UCSD-AML1 (cell line): ENCODE measurements at regions not wholly inside any gene's neighbourhood (a gene's known extent, or its start where the extent isn't known, plus 50 kb on each side); places are given as distances from the start of the nearest gene placed in this dataset.
"Not testable (repeated sequence)": the region's sequence is repeated elsewhere in the genome, so short reads cannot be mapped to it uniquely, and the experiment has no call there.

Experiments
- DNase-seq: peaks from one replicate; lab custom pipeline; 2025; ENCODE audit not compliant: unreplicated experiment; lab: John Stamatoyannopoulos, UW

DNA sequence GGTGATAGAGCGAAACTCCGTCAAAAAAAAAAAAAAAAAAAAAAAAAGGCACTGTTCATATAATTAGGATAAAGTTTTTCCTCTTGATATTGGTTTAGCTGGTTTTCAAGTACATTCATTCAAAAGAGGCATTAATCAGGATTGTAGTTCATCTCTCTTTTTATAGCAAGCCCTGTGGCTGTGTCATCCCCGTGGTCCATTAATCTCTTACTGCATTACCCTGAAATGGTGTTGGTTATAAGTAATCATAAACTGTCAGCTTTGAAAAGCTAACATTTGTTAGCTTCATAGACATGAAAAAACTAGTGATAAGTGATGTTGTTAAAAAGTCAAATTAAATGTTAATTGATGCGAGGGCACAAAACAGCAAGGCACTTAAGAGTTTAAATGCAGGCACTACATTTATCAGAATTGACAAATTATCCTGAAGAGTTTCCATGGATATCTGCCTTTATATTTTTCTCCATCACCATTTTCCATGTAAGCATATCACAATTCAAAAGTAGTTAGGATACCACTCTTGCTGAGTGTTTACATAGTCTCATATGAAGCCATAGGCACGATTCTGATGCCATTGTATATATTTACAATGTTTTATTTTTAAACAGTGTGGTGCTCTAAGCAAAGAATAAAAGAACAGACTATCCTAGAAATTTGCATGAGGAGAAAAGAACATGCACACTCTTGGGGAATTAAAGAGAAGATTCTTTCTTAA lies 193.1 kb downstream of the OTOL1 start:
- DNase-seq: no peak

DNA sequence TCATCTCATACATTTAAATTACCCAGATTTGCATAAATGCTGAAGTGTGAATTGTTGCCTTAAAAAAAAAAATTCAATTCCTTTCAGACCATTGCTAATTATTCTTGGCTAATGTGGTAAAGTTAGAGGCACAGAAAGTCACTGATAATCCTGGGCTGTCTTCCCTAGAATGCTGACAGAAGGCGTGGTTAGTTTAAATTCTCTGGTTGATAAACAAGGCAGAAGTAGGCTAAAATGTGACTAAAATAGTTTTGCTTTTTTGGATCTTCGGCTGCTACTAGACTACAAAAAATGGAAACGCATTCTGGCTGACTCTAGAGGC lies 193.7 kb downstream of the OTOL1 start:
- DNase-seq: no peak

DNA sequence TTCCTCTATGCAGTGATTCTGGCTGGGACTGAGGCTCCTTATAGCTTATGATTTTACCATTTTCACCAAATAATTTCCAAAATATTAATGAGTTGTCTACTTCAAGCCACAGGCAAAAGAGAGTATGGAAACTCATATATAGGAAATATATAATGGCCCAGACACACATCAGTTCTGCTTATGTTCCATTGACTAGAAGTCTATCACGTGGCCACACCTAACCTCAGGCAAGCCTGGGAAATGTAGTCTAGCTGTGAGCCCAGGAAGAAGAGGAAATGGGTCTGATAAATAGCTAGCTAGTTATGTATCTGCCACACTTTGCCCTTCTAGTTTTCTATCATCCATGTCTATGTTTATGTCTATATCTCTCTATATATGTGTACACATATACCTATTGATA lies 195.1 kb downstream of the OTOL1 start:
- no peak for DNase-seq

DNA sequence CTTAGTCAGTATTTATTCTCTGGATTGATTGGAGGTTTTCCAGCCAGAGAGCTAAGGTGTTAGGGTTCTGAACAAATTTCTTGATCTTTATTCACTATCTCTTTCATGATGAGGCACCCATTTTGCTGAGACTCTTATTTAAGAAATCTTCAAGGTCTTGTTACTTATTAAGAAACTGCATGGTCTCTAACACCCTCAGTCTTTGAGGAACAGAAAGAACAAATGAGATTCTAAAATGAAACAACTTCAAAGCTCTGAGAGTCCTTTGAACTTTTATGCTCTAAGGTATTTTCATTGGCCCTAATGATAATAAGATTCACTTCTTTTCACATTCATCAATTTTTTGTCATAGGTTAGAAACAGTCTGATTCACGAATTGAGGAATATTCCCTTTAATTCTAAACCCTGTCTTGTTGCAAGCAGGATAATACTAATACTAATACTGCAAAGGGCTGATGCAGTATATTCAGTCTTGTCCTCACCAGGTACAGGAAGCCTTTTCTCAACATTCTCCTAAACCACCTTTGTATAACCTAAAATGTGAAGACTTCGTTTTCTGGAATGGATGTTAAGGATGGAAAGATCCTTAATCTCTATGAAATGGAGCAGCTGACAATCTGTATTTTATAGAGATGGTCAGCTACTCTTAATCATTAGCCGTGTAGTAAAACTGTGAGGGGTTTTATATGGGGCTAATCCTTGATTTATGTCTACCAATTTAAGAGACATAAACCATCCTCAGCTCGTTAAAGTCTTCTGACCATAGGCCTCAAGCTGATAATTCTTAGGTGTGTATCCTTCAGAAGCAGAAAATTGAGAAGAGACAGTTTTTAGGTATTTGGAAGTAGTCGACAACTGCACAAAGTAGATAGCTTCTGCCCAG lies 198.3 kb downstream of the OTOL1 start:
- no peak for DNase-seq

DNA sequence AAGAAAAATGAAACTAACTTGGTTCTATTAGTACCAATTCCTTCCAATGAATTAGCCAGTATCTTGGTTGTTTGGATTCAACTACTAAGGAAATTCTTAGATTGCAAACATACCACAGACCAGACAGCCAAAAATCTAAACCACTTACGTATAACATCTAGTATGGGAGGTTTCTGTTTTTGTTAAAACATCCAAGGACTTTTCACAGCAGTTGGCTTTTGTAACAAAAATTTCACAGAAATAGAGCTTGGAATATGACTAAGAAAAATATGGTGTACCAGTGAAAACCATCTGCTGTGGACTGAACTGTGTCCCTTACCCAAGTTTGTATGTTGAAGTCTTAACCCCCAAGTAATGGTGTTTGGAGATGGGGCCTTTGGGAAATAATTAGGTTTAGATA lies 199.2 kb downstream of the OTOL1 start:
- DNase-seq: no peak

DNA sequence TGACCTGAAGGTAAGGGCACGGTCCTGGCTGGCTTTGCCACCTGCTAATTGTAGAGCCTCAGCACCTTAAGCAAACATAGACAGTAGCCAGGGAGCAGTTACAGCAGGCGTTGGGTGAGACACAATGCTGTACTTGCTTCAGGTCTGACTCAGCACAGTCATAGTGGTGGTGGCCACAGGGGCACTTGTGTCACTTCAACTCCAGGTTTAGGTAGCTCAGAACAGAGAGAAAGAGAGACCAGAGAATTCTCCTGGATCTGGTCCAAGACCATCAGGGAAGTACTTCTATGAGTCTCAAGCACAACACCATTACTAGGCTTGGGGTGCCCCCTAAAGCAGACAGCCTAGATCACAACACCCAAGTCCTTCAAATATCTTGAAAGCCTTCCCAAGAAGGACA lies 204.4 kb downstream of the OTOL1 start:
- no peak for DNase-seq

- not testable (repeated sequence) for DNase-seq
Measured at GRCh38 chr3:161707253-161707652, 210.6 kb downstream of the OTOL1 start.

DNA sequence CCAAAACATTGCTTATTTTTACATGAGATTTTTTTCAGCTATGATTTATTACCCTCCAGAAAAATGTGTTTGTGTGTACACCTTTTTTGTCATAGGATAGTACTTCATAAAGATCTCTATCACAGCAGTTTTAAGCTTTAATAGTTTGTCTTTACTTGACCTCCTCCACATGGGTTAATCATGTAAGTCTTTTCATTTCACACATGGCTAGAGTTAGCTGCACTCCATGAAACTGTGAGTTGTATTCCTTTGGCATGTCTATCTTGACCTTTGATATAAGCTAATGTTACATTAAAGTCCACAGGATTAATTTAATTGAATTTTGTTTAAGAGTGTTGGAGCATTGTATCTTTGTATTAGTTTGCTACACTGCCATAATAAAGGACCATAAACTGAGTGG lies 217.1 kb downstream of the OTOL1 start:
- DNase-seq: no peak

DNA sequence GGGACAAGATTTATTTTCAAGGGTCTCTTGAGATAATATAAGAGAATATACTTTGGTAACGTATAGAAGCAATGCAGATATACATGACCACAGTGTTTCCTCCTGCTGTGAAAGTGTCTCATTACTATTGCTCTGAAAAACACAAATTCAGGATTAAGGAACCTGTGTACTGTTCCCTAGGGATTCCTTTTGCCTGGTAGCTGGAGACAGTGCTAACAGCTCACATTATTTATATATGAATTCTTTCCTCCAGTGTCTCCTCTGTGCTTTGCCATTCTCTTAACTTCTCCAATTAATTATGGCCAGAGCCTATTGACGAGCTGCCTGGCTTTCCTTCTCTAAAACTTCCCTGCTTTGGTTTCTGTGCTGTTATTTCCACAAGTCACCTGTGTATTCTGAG lies 235.4 kb downstream of the OTOL1 start:
- no peak for DNase-seq

- DNase-seq: no peak
Measured at GRCh38 chr3:161737171-161737570, 240.6 kb downstream of the OTOL1 start.

GRCh38 chr3:161740421-161740820 lies 243.8 kb downstream of the OTOL1 start:
- no peak for DNase-seq

DNA sequence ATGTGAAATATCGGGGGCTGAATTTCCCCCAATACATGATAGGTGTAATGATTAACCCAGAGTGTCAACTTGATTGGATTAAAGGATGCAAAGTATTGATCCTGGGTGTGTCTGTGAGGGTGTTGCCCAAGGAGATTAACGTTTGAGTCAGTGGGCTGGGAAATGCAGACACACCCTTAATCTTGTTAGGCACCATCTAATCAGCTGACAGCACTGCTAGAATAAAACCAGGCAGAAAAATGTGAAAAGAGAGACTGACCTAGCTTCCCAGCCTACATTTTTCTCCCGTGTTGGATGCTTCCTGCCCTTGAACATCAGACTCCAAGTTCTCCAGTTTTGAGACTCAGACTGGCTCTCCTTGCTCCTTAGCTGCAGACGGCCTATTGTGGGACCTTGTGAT lies 247.8 kb downstream of the OTOL1 start:
- no peak for DNase-seq

- no peak for DNase-seq
Measured at GRCh38 chr3:161745741-161746140, 249.1 kb downstream of the OTOL1 start.

DNA sequence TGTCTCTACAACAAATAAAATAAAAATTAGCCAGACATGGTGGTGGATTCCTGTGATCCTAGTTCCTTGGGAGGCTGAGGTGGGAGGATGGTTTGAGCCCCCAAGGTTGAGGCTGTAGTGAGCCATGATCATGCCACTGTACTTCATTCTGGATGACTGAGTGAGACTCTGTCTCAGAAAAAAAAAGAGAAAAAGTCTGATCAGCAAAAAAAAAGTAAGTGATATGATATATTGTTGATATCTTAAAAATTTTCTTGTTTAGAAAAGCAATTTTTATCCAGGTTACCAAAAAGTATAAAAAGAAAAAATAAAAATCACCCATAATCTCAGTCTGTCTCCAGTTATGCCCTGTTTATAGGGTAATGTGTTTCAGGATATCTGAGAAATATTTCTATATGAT lies 251.4 kb downstream of the OTOL1 start:
- DNase-seq: no peak

DNA sequence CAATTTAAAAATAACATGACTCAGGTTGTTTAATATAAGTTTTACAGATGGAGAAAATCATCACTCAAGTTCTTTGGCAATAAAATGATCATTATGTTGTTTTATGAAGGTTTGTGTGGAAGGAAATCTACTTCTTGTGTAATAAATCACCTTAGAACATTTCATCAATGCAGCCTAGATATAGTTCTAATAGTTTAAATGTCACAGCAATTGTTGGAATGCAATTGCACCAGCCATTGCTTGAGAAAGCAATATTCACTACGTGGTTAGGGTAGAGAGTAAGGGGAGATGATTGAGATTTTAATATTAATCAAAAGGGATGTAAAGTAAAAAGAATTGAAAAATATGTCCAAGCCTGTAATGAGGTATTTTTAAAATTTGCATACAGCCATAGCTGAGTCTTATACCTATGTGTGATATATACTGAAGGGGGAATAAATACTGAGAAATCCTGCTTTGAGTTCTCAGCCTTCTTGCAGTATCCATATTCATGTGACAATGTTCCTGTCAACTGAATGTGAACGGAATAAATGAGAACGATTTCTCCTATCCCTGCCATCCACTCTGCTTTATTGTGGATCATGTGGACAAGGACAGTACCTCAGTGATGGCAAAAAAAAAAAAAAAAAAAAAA lies 257.9 kb downstream of the OTOL1 start:
- no peak for DNase-seq

GRCh38 chr3:161759444-161759843 lies 262.8 kb downstream of the OTOL1 start:
- no peak for DNase-seq

- no peak for DNase-seq
Measured at GRCh38 chr3:161766331-161766730, 269.7 kb downstream of the OTOL1 start.

- peak; percentile 37 for DNase-seq
Measured at GRCh38 chr3:161770484-161771386, 274.1 kb downstream of the OTOL1 start.

DNA sequence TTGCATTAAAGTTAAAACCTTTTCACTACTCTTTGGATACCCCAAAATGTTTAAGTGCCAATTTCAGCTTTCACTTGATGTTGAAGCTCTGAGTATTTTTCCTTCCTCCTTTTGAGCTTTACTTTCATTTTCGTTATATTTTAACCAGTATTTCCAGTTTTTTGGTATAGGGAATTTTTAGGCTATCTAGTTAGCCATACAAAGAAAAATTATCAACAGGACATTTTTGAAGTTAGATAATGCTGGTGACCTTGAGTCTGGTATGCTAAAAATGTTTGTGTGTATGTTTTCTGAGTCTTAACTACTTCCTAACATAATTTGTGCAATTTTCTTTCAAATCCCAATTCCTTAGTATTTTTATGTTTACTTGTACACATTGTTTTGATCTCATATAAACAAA lies 284.8 kb downstream of the OTOL1 start:
- no peak for DNase-seq

DNA sequence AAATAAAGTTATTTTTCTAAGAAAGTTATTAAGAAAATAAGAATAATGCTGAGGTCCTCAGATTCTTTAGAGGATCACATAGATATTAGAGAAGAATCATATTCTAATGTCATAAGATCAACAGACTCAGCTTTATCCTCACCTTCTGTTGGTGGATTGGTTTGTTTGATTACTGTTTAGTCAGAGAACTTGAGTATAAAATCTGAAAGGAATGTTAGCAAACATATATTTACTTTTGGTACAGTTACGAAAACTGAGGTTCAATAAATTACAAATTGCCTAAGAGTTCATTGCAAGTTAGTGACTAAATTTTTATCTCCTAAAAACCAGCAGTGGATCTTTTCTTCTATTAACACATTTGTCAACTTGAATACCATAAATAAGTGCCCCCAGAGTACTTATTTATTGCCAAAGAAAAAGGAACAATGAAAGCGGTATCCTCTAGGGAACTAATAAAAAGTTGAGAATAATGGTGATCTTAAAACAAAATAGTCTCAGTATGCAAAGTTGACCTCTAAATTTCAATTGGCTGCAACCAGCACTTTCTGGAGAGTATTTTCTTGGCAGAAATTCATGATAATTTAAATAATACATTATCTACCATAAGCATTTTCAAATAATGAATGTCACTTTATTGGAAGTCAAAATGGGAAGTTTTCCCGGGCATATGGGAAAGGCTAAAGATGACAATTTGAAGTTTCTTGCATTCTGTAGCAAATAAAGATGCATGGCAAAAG lies 296.8 kb downstream of the OTOL1 start:
- no peak for DNase-seq
